OCI-LY3 (cell line): ENCODE measurements at regions not wholly inside any gene's neighbourhood (a gene's known extent, or its start where the extent isn't known, plus 50 kb on each side); places are given as distances from the start of the nearest gene placed in this dataset.
"Not testable (repeated sequence)": the region's sequence is repeated elsewhere in the genome, so short reads cannot be mapped to it uniquely, and the experiment has no call there.

Source experiments
- H2AFZ ChIP-seq: fragments of 200-600, 300-600 bp; shearing (Covaris generic); 2 replicates; pipeline ENCODE4 v1.6.0; 2014; ENCODE audit warnings: antibody characterized with exemption, low read depth, low read length
- H3K27ac ChIP-seq: fragments of 200-600, 300-600 bp; sonication (generic); 2 replicates; pipeline ENCODE4 v1.5.1; 2014; ENCODE audit warnings: mild to moderate bottlenecking, low read length, moderate library complexity, mixed read lengths
- H3K27me3 ChIP-seq: fragments of 200-600, 300-600 bp; sonication (generic); 2 replicates; pipeline ENCODE4 v1.6.1; 2014; ENCODE audit warnings: low read depth, low read length, mixed read lengths
- H3K36me3 ChIP-seq: fragments of 200-600, 300-600 bp; sonication (generic); replicated peaks from 2 replicates; pipeline ENCODE3; 2014; ENCODE audit warnings: low read depth, low read length, mixed read lengths
- H3K4me1 ChIP-seq: fragments of 300-600, 200-600 bp; sonication (generic); 2 replicates; pipeline ENCODE4 v1.6.1; 2014; ENCODE audit warnings: low read length, mixed read lengths
- H3K4me2 ChIP-seq: fragments of 200-600, 300-600 bp; sonication (generic); 2 replicates; pipeline ENCODE4 v1.6.1; 2014; ENCODE audit warnings: low read length, mixed read lengths
- H3K4me3 ChIP-seq: fragments of 300-600, 200-600 bp; sonication (generic); 2 replicates; pipeline ENCODE4 v1.5.1; 2014; ENCODE audit warnings: antibody characterized with exemption, mild to moderate bottlenecking, low read length, moderate library complexity
- H3K79me2 ChIP-seq: fragments of 300-600, 200-600 bp; shearing (Covaris generic); 2 replicates; pipeline ENCODE4 v1.6.1; 2014; ENCODE audit warnings: mild to moderate bottlenecking, low read length, mixed read lengths
- H3K9ac ChIP-seq: fragments of 300-600, 200-600 bp; shearing (Covaris generic); 2 replicates; pipeline ENCODE4 v1.6.0; 2014; ENCODE audit warnings: mild to moderate bottlenecking, low read length, moderate library complexity
- H3K9me3 ChIP-seq: fragments of 200-600, 300-600 bp; shearing (Covaris generic); 2 replicates; pipeline ENCODE4 v1.6.1; 2014; ENCODE audit warnings: low read length, mixed read lengths; ENCODE audit not compliant: insufficient read depth
- H4K20me1 ChIP-seq: fragments of 200-600, 300-600 bp; sonication (generic); 2 replicates; pipeline ENCODE4 v1.6.1; 2016; ENCODE audit warnings: low read length, mixed read lengths; ENCODE audit not compliant: insufficient read depth
- EZH2phosphoT487 ChIP-seq: fragments of 200-600 bp; shearing (Covaris generic); IDR thresholded peaks from 2 replicates; pipeline ENCODE4 v1.6.1; 2018; ENCODE audit warnings: antibody characterized with exemption, mixed run types, low read depth
- TF ChIP-seq, protein P1 (sequence below): fragments of 200-600, 300-600 bp; sonication (generic); IDR thresholded peaks from 2 replicates; pipeline ENCODE4 v1.5.1; 2014; ENCODE audit warnings: antibody characterized with exemption, low read length, low read depth

GRCh38 chr17:30605523-30605922 lies 128.3 kb downstream of the GOSR1 start:
- no peaks in the 10 kb centered on the region for H3K9me3 ChIP-seq
- H3K27ac ChIP-seq: no peak overlapping the region
- H3K9ac ChIP-seq: no peak overlapping the region
- 0 out of 2 replicates have a peak, but pooled peaks cover 3% of the 10 kb centered on the region for H4K20me1 ChIP-seq
- no peak overlapping the region for H3K4me2 ChIP-seq
- peaks cover 32% of the 10 kb centered on the region for H3K79me2 ChIP-seq
- TF ChIP-seq, protein P1, sequence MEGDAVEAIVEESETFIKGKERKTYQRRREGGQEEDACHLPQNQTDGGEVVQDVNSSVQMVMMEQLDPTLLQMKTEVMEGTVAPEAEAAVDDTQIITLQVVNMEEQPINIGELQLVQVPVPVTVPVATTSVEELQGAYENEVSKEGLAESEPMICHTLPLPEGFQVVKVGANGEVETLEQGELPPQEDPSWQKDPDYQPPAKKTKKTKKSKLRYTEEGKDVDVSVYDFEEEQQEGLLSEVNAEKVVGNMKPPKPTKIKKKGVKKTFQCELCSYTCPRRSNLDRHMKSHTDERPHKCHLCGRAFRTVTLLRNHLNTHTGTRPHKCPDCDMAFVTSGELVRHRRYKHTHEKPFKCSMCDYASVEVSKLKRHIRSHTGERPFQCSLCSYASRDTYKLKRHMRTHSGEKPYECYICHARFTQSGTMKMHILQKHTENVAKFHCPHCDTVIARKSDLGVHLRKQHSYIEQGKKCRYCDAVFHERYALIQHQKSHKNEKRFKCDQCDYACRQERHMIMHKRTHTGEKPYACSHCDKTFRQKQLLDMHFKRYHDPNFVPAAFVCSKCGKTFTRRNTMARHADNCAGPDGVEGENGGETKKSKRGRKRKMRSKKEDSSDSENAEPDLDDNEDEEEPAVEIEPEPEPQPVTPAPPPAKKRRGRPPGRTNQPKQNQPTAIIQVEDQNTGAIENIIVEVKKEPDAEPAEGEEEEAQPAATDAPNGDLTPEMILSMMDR: no peak
- TF ChIP-seq EZH2phosphoT487: no peak
- H3K36me3 ChIP-seq: no peaks in the 10 kb centered on the region
- H3K27me3 ChIP-seq: no peaks in the 10 kb centered on the region
- peaks cover 6% of the 10 kb centered on the region; the same call in 1 of the 2 replicates for H3K4me1 ChIP-seq
- no peak overlapping the region for H2AFZ ChIP-seq
- H3K4me3 ChIP-seq: no peak overlapping the region

DNA sequence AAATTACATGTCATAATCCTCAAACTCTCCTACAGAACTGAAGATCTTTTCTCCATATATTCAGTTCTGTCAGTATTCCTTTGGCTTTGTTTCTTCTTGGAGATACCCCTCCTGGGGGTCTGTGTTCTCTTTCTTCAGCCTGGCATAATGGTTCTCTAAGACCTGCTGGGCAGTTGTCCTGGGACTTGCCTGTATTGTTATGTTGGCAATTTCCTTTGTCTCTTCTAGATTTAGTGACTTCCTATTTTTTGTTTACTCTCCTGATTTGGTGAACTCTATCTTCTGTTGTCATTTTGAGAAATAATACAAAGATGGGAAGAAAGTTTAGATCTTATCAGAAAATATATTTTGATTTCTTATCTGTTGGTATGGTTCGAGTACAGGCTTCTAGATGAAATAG lies 127.8 kb downstream of the GOSR1 start:
- TF ChIP-seq, protein P1: no peak
- no peak for TF ChIP-seq EZH2phosphoT487
- H3K27me3 ChIP-seq: no peaks in the 10 kb centered on the region
- no peaks in the 10 kb centered on the region for H3K36me3 ChIP-seq
- 0 out of 2 replicates have a peak, but pooled peaks cover 3% of the 10 kb centered on the region for H4K20me1 ChIP-seq
- H3K4me1 ChIP-seq: peaks cover 6% of the 10 kb centered on the region; the same call in 1 of the 2 replicates
- H3K9me3 ChIP-seq: no peaks in the 10 kb centered on the region
- no peak overlapping the region for H2AFZ ChIP-seq
- H3K9ac ChIP-seq: no peak overlapping the region
- no peak overlapping the region for H3K27ac ChIP-seq
- H3K79me2 ChIP-seq: peaks cover 32% of the 10 kb centered on the region
- H3K4me2 ChIP-seq: no peak overlapping the region
- H3K4me3 ChIP-seq: no peak overlapping the region

- H3K36me3 ChIP-seq, H3K4me2 ChIP-seq, H3K27me3 ChIP-seq, H2AFZ ChIP-seq, H3K27ac ChIP-seq, H3K4me3 ChIP-seq, H4K20me1 ChIP-seq, H3K9me3 ChIP-seq, H3K9ac ChIP-seq: not testable (repeated sequence)
- Histone ChIP-seq H3K4me1 (peaks cover 13% of the 10 kb centered on the region), H3K79me2 (peaks cover 32% of the 10 kb centered on the region)
Measured at GRCh38 chr17:30602396-30602795, 125.2 kb downstream of the GOSR1 start.

DNA sequence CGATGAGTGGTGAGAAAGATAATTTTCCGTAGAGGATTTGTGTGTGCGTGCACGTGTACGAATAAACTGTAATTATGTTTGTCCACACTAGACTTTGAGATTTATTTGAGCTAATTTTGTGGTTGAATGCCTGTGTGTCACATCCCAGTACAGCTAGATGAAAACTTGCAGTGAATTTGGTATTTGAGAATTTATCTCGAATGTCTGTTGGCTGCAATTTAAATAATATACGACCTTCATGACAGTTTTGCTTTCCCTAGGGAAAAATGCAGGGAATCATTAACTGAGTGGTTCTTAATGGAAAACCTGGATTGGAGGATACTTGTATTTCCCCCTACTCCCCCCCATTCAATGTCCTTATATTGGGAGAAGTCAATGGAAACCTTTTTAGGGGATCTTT lies 124.8 kb downstream of the GOSR1 start:
- Histone ChIP-seq H3K4me2 (peak overlapping the region; percentile 65), H3K79me2 (peaks cover 32% of the 10 kb centered on the region), H3K4me3 (peak overlapping the region; percentile 79), H3K4me1 (peaks cover 13% of the 10 kb centered on the region)
- H3K27ac ChIP-seq, H3K9me3 ChIP-seq, H3K27me3 ChIP-seq, H4K20me1 ChIP-seq, H3K9ac ChIP-seq, H3K36me3 ChIP-seq, H2AFZ ChIP-seq: not testable (repeated sequence)

- Histone ChIP-seq H4K20me1 (0 out of 2 replicates have a peak, but pooled peaks cover 3% of the 10 kb centered on the region), H3K4me3 (peak overlapping the region; percentile 79), H3K27ac (peak overlapping the region; percentile 64; the same call in 1 of the 2 replicates), H3K4me1 (peaks cover 13% of the 10 kb centered on the region), H3K9ac (peak overlapping the region; percentile 79), H2AFZ (no peak overlapping the region), H3K36me3 (no peaks in the 10 kb centered on the region), H3K9me3 (no peaks in the 10 kb centered on the region), H3K4me2 (peak overlapping the region; percentile 83), H3K79me2 (peaks cover 31% of the 10 kb centered on the region), H3K27me3 (no peaks in the 10 kb centered on the region)
- TF ChIP-seq EZH2phosphoT487: no peak
- TF ChIP-seq, protein P1: no peak
Measured at GRCh38 chr17:30600830-30601494, 123.8 kb downstream of the GOSR1 start.
